GM19351 (cell line): ENCODE measurements at regions not wholly inside any gene's neighbourhood (a gene's known extent, or its start where the extent isn't known, plus 50 kb on each side); places are given as distances from the start of the nearest gene placed in this dataset.
"Not testable (repeated sequence)": the region's sequence is repeated elsewhere in the genome, so short reads cannot be mapped to it uniquely, and the experiment has no call there.

Experiments
- ATAC-seq: cut with Tn5 transposase; IDR thresholded peaks from one replicate; pipeline ENCODE4 v1.9.1; 2021; ENCODE audit warnings: mild to moderate bottlenecking, moderate library complexity; ENCODE audit not compliant: unreplicated experiment

DNA sequence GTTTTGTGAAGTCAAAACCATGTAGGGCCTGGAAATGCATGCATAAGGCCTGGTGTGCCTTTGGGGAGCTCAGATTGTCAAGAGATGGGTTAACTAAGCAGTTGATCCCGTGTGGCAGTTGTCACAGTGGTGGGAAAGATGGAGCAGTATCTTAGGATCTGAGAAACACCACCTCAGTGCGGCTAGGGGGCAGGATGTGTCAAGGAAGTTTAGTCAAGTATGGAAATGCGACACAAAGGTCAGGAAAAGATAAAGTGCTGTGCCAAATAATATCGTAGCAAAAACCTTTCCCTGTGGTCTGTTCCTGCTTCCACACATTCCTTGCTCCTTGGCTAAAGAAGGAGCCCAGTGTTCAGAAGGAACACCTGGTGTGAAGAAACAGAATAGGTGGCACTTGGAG is 396.4 kb downstream of the EDEM1 start:
- no peak for ATAC-seq

DNA sequence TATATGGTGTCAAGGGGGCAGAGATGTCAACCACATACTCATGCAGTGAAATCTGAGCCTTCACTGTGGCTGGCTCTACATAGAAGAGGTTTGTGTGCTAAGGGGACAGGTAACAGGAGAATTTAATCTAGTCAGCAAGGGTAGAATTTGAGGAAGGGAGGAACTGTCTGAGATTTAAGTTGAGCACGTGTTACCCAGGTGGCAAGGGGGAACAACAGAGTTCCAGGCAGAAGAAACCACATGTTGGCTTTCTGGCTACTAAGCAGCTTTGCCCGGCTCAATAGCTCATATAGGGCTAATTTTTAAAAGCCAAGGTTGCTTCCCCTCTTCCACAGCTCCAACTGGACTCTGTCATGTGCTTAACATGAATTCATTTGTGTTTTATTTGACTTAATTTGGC is 397.6 kb downstream of the EDEM1 start:
- no peak for ATAC-seq

- ATAC-seq = no peak
Observed at GRCh38 chr3:5606884-5607472, 419.5 kb downstream of the EDEM1 start.

DNA sequence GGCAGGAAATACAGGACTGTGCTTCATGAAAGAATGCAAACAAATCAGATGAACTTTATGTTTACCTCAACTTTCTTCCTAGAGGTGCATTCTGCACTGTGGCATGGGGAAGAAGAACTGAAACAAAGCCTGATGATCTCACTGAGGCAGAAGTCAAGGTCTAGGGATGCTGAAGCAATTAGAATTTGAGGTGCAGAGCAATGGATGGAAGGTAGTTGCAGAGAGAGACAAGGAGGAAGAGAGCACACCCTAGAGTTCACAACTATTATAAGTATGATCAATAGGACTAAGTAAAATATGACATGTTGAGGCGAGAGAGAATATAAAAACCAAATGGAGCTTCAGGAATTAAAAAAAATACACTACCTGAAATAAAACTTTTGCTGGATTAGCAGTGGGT is 420.1 kb downstream of the EDEM1 start:
- no peak for ATAC-seq

DNA sequence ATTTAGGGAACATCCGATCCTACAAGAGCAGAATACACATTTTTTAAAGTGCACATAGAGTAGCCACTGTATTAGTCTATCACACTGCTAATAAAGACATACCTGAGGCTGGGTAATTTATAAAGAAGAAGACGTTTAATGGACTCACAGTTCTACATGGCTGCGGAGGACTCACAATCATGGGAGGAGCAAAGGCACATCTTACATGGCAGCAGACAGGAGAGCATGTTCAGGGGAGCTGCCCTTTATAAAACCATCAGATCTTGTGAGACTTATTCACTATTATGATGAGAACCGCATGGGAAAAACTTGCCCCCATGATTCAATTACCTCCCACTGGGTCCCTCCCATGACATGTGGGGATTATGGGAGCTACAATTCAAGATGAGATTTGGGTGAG is 421.5 kb downstream of the EDEM1 start:
- ATAC-seq = not testable (repeated sequence)

DNA sequence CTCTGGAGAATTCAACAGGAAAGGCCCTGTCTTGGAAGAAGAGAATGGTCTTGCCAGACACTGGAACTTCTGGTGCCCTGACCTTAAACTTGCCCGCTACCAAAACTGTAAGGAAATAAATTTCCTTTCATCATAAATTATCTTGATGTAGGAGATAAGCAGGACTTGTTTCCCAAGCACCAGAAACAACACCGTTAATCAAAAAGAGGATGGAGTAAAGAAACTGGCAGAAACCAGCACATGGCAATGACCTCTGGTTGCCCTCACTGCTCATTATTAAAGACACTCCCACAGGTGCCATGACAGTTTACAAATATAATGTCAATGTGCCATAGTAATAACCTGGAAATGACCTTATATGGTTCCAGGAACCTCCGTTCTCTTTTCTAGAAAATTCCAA is 426.1 kb downstream of the EDEM1 start:
- no peak for ATAC-seq

DNA sequence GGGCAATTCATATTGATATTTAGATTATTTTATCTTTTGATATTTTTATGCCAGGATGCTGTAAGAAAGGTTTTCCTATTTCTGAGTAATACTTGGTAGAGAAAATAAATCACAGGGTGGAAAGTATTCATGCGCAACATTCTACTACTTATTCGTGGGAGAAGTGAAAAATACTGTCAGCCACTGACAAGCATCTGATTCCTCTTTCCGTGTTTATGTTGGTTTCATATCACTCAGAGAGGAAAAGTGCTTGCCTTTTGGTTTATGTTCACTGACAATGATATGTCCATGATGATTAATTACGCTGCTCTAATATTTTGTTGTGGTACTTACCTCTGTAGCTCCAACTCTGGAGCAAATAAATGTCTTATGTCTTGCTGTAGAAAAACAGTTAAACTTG is 429.4 kb downstream of the EDEM1 start:
- peak; percentile 43 for ATAC-seq

DNA sequence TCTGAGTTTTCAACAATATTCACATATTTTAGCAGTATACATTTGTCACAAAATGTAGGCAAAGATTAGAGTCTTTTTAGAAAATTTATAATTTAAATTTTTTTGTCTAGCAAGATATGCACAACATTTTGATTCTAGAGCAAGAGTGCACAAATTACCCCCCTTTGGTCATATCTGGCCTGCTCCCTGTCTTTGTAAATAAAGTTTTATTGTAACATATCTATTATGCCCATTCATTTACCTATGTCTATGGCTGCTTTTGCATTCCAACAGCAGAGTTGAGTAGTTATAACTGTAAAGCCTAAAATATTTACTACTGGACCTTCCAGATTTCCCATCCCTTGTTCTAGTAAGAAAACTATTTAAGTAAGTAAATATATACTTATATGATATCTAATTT is 430.7 kb downstream of the EDEM1 start:
- no peak for ATAC-seq

DNA sequence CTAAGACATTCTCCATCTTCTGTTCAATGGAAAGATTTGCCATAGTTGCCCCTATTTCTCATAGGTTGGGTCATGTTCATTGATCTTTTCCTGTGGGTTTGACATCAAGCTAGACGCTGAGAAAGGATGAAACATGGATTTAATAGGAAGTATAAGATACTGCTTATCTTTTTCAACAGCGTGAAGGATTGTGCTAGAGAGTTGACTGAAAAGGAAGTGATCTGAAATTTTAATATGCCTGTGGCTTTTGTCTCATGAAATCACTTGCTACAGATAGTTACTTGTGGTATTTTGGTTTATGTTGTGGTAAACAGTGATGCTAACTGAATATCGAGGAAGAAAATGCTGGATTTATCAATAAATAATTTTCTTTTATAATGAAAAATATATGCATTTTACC is 442.9 kb downstream of the EDEM1 start:
- no peak for ATAC-seq

- ATAC-seq = no peak
Observed at GRCh38 chr3:5633960-5634359, 446.5 kb downstream of the EDEM1 start.

DNA sequence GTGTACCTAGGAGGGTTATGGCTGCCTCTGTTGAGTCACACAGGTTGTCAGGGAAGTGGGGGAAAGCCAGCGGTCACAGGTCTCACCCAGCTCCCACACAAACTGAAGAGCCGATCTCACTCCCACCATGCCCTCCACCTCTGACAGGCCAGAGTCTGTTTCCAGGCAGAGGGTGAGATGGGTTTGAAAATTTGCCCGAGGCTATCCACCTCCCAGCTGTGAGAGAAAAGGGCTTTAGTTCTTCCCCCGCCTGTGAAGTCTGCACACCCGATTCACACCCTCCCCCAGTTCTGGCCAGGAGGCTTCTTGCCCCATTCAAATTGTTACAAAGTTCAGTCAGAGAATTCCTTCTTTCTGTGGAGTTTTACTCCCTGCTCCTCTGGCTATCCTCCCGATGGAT is 446.9 kb downstream of the EDEM1 start:
- ATAC-seq = no peak

- ATAC-seq = no peak
Observed at GRCh38 chr3:5635746-5636145, 448.2 kb downstream of the EDEM1 start.

- ATAC-seq = no peak
Observed at GRCh38 chr3:5638550-5638949, 451.0 kb downstream of the EDEM1 start.

DNA sequence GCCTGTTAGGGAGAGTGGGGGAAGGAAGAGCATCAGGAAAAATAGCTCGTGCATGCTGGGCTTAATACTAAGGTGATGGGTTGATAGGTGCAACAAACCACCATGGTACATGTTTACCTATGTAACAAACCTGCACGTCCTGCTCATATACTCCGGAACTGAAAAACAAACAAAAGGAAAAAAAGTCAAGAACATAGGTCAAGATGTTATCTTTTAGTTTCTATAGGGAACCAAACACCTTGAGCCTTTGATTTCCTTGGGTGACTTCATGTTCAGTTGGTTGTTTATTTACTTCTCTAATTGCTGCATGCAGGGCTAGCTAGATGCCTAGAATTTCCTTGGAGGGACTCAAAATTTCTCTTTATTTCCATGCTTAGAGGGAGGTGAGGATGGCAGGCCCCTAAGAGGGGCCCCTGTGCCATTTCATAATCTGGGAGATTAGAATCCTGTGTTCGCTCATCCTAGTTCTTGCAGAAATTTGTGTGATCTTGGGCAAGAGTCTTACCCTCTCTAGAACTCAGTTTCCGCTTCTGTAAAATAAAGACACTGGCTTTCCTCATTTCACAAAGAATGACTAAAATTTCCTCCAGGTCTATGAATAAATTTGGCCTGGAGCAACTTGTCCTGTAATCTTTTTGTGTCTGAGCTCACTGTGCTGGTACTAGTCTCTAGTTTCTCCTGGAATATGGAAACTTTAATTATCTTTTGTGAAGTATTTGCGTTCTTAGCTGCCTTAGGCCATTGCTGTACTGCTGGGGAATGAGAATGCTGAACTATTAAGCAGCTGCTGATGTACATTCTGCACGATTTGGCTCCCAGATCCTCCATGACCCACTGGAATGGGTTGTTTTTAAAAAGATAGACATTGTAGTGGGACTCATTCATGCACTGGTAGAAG is 457.5 kb downstream of the EDEM1 start:
- ATAC-seq = no peak

GRCh38 chr3:5645692-5646410 is 458.3 kb downstream of the EDEM1 start:
- no peak for ATAC-seq

- no peak for ATAC-seq
Observed at GRCh38 chr3:5650303-5650702, 462.8 kb downstream of the EDEM1 start.

DNA sequence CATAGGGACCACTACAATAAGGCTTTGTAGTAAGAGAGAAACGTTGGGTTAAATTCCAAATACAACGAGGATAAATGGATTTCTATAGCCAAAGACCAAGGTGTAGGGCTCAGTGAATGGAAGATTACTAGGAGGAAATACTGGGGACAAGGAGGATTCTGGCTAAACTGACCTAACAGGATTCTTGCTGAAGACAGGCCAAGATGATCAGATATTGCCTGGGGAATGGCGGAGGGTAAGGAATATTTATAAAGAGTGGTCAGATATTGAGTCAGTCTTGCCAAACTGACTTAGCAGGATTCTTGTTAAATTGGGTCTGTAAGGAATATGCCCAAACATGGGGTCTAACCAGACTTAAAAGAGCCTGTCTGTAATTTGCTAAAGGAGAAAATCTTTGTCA is 463.8 kb downstream of the EDEM1 start:
- no peak for ATAC-seq

GRCh38 chr3:5653426-5654143 is 466.1 kb downstream of the EDEM1 start:
- ATAC-seq = no peak

GRCh38 chr3:5657106-5657505 is 469.6 kb downstream of the EDEM1 start:
- no peak for ATAC-seq

GRCh38 chr3:5663601-5664000 is 476.1 kb downstream of the EDEM1 start:
- ATAC-seq = no peak

DNA sequence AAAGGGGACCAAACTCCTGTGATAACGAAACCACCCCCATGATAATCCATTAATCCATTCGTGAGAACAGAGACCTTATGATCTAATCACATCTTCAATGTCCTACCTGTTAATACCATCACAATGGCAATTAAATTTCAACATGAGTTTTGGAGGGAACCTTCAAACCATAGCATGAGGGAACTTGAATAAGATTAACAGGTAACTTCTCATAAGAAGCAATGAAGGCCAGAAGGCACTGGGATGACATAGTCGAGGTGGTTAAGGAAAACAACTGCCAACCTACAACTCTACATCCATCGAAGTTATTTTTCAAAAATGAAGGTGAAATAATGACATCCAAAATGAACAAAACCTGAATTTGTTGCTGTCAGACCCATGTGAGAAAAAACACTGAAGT is 478.9 kb downstream of the EDEM1 start:
- no peak for ATAC-seq
